ENCODE measurements at regions not wholly inside any gene's neighbourhood (a gene's known extent, or its start where the extent isn't known, plus 50 kb on each side); places are given as distances from the start of the nearest gene placed in this dataset.

GRCh38 chr10:9939716-9940115 lies 1078.0 kb upstream of the CELF2 start:
- TF ChIP-seq, protein P1, sequence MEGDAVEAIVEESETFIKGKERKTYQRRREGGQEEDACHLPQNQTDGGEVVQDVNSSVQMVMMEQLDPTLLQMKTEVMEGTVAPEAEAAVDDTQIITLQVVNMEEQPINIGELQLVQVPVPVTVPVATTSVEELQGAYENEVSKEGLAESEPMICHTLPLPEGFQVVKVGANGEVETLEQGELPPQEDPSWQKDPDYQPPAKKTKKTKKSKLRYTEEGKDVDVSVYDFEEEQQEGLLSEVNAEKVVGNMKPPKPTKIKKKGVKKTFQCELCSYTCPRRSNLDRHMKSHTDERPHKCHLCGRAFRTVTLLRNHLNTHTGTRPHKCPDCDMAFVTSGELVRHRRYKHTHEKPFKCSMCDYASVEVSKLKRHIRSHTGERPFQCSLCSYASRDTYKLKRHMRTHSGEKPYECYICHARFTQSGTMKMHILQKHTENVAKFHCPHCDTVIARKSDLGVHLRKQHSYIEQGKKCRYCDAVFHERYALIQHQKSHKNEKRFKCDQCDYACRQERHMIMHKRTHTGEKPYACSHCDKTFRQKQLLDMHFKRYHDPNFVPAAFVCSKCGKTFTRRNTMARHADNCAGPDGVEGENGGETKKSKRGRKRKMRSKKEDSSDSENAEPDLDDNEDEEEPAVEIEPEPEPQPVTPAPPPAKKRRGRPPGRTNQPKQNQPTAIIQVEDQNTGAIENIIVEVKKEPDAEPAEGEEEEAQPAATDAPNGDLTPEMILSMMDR (optimal IDR thresholded peaks at IDR 0.05 in 1 of 3, IDR thresholded peaks at IDR 0.05 in 1 of 3, conservative IDR thresholded peaks at IDR 0.05 in 1 of 3; ENCODE audit: extremely low read depth in 1 of 3, insufficient read depth in 2 of 3, low read length in 3 of 3) = no peak
- no peak for TF ChIP-seq EZH2 (IDR thresholded peaks at IDR 0.05; ENCODE audit: low read length)
